GM12892 (cell line): ENCODE measurements at regions not wholly inside any gene's neighbourhood (a gene's known extent, or its start where the extent isn't known, plus 50 kb on each side); places are given as distances from the start of the nearest gene placed in this dataset.

ENCODE experiments used
- POLR2A ChIP-seq: IDR thresholded peaks from 2 replicates; pipeline ENCODE4 v1.6.1; 2011; ENCODE audit warnings: low read depth, low read length, control low read depth
- POLR2AphosphoS5 ChIP-seq: IDR thresholded peaks from 2 replicates; pipeline ENCODE4 v1.6.1; 2011; ENCODE audit warnings: low read depth, low read length, control low read depth

GRCh38 chr2:175853616-175853890 lies 148.5 kb downstream of the LNPK start:
- TF ChIP-seq POLR2A (no peak), POLR2AphosphoS5 (no peak)
